HG02678 (cell line): ENCODE measurements at regions not wholly inside any gene's neighbourhood (a gene's known extent, or its start where the extent isn't known, plus 50 kb on each side); places are given as distances from the start of the nearest gene placed in this dataset.
A peak's percentile ranks its signal among the peaks of the same experiment; 100 is the strongest.
"Not testable (repeated sequence)": the region's sequence is repeated elsewhere in the genome, so short reads cannot be mapped to it uniquely, and the experiment has no call there.

Experiments used
- ATAC-seq: cut with Tn5 transposase; IDR thresholded peaks from one replicate; pipeline ENCODE4 v1.9.1; 2021; ENCODE audit warnings: mild to moderate bottlenecking, moderate library complexity; ENCODE audit not compliant: unreplicated experiment

DNA sequence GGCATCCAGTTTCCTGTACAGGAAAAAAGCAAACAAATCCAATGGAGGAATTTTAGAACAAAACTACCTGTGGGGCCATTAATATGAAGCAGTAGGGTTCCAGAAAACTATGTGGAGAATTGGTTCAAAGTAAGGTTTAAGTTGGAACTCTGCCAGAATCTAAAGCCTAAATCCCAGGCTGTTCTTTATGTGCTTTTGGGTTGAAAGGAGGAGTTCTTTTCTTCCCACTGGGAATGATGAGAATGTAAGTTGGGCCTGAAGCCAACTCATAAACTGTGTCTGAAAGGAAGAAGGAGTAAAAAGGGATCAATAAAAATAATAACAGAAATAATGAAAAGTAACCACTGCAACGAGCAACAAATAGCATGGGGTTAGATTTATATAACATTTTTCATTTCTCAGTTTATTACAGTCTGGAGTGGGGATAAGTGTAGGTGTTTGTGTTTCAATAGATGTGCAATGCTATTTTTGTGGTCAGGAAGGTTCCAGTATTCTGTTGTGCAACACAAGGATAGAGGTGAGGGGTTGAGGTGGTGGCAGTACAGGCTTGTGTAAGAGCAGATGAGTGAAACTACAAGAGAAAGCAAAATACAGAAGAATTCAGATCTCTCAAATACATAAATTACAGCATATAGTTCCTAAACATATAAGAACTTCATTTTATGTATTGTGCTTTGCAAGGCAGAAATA is 373.6 kb downstream of the EMP1 start:
- no peak for ATAC-seq

DNA sequence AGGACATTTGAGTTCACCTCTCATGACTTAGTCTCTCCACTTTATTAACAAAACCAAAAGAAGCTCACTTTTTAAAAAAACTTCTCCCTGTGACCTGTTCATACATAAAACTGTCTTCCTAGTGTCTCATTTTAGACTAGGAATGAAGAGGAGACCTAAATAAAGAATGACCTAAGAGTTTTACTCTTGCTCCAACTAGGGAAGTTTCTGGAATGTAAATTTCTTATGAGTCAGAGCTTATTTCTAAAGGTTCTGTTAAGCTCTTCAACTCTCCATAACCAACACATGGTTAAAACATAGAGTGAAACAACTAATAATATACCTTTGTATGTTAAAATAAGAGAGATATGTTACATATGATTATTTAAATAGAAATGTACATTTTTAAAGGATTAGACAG is 369.8 kb downstream of the EMP1 start:
- no peak for ATAC-seq

GRCh38 chr12:13564266-13564810 is 367.8 kb downstream of the EMP1 start:
- no peak for ATAC-seq

- ATAC-seq, result no peak
Measured at GRCh38 chr12:13563743-13564125, 367.2 kb downstream of the EMP1 start.

DNA sequence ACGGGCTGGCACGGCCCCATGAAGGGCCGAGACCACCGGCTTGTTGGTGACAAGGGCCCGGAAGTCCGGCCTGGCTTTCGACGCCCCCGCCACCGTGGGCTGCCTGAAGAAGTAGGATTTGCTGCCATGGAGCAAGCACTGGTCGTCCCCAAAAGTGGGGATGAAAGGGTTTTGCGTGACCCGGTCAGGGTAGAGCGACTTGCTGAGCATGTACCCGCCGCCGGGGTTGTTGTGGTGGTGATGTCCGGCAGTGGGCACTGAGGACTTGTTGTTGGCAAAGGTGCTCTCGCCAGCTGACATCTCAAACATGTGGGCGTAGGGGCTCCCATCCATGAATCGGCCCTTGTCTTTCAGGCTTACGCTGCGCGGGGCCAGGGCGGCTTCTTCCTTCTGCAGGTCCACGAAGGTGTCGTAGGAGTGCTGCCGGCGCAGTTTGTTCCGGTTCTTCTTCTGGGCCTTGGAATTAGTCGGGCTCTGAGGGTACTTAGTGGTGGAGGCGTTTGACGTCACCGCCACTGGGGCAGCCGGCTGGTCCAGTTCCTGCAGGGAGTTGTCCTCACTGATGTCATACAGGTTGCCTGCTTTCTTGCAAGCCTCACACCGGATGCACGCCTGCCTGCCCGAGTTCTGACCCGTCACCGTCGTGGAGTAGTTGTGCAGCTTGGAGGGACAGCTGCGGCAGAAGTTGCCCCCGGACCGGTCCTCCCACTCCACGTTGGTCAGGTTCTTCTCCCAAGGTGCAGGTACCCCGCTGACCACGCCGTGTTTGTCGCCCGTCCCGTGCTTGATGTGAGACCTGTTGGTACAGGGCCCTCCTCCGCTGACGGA is 366.6 kb downstream of the EMP1 start:
- no peak for ATAC-seq

DNA sequence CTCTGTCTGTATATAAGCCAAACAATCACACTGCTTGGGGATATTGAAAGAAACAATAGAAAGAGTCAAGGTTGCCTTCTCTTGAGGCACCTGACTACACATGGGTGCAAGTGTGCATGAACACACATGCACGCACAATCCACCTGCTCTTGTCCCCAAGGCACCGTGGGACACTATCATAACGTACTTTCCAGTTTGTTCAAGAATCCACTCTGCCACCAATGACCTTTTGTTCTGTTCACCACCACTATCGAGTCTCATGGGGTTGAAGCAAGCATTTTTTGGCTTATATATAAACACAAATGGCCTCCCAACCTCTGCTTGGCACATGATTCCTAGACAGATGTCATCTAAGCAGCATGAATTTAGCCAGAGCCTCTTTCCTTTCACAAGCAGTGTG is 365.4 kb downstream of the EMP1 start:
- no peak for ATAC-seq

DNA sequence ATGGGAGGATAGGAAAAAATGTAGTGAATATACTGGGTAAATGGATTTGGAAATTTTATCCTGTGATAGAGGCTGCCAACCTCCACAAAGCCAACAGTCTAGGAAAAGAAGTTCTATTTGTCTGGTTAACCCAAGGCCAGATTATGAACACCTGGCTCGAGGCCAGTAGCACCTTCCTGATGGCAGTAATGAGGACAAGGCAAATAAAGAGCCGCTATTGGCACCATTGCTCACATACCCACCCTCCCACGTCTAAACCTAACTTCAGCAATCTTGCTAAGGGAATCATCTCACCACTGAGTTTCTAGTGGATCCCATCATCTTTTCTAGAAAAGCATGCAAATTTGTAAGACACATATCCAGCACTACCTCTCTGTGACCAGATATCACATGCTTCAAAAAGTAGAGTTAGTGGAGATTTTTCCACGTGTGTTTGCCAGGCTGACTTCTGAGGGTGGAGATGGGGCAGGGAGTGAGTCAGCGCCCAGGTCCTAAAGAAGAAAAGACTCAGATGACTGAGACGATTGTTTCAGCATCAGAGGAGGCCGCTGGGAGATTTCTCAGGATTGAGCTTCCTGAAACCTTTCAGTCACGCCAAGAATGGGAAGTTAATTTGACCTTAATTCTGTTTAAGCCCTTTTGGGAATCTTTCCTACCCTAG is 362.9 kb downstream of the EMP1 start:
- no peak for ATAC-seq

GRCh38 chr12:13552830-13553229 is 356.3 kb downstream of the EMP1 start:
- no peak for ATAC-seq

DNA sequence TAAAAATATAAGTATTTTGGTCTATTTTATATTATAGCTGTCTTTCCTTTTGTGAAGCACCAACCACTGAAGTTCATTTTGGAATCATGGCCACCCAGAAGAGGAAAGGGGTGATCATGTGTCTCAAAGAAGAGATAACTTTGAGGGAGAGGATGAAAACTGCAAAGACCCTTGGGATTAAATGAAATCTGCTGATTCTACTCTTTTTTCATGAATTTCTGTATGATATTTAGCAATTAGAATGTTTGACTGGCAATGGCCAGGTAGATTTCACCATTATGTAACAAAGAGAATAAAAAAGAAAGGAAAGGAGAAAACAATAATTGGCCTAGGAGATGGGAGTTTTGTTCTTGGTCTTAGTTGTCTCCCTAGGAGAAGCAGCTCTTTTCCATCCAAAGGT is 350.8 kb downstream of the EMP1 start:
- ATAC-seq, result no peak

GRCh38 chr12:13546231-13546630 is 349.7 kb downstream of the EMP1 start:
- ATAC-seq, result no peak

- no peak for ATAC-seq
Measured at GRCh38 chr12:13539051-13539450, 342.5 kb downstream of the EMP1 start.

DNA sequence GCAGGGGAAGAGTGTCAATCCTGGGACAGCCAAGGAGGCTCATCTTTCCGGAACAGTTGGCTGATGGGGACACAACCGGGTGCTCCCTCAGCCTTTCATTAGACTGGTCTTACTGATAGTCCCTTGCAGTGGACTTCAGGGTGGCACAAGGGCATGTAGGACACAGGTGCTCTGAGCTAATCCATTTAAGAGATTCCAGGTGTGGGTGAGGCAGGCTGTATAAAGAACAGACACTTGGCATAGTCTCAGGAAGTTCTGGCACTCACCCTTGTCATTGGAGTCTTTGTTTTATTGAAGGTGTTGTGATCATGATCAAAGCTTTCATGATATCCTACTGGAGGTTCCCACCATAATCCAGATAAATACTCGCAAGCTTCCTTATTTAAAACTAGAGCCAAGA is 341.6 kb downstream of the EMP1 start:
- no peak for ATAC-seq

DNA sequence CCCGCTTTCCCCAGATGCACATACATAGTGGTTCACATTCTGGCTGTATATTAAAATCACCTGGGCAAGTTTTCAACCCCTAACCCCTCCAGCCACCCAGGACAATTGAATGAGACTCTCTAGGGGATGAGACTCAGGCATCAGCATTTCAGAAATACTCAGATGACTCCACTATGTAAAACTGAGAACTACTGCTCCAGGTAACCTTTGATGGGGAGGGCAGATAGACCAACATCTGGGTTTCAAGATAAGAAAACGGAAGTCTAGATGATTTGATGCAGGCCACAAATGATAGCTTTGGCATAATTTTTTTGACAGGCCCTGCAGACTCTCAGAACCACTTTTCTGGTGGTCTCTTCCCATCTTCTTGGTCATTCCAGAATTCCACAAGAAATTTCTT is 341.1 kb downstream of the EMP1 start:
- ATAC-seq, result peak; percentile 50

- peak; percentile 91 for ATAC-seq
Measured at GRCh38 chr12:13536219-13536910, 339.8 kb downstream of the EMP1 start.

DNA sequence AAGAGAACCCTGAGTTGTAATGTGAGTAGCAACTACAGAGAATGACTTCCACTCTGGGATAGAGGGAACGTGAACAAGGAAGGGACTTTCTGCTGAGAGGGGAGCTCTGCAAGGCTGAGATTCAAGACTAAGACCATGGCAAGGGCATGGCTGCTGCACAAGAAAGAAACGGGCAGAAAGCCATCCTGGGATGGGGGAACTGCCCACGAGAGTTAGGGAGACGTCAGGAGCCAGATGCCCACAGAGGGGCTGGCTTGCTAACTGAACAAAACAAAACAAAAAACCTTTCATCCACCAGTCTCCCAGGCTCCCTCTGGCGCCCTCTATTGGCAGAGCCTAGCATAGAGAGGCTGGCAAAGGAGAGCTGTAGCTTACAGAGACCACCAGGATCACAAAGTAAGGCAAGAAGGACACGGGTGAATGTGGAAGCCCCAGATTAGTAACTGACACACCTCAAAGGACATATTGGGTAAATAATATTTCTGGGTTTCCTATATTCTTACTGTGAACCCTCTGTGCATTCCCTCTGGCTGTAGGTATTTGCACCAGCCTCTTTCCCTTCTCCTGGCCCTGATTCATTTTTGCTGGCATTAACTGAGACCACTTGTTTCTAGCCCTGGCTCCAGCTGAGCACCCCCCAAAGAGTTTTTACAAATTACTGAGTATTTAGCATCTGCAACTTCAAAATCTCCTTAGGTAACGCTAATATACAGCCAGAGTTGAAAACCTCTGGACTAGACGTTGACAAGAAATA is 338.3 kb downstream of the EMP1 start:
- ATAC-seq, result no peak

GRCh38 chr12:13534242-13534641 is 337.7 kb downstream of the EMP1 start:
- no peak for ATAC-seq

DNA sequence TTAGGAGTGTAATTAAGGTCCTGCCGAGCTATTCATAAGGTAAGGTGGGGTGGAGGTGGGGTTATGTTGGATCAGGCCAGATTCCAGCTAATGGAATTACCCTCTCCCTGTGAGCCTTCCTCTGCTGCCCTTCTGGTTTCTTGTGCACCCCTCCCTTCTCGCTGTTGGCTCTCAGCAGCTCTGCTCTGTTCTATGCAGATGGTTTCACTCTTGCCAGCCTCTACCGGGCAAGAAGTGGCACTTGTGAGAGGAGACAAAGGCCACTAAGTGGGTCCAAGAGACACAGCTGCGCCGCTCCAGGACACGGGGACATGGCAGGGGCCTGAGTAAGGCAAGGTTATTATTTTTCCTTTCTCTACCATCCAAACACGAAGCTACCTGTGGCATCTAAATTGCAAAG is 334.4 kb downstream of the EMP1 start:
- ATAC-seq, result no peak

DNA sequence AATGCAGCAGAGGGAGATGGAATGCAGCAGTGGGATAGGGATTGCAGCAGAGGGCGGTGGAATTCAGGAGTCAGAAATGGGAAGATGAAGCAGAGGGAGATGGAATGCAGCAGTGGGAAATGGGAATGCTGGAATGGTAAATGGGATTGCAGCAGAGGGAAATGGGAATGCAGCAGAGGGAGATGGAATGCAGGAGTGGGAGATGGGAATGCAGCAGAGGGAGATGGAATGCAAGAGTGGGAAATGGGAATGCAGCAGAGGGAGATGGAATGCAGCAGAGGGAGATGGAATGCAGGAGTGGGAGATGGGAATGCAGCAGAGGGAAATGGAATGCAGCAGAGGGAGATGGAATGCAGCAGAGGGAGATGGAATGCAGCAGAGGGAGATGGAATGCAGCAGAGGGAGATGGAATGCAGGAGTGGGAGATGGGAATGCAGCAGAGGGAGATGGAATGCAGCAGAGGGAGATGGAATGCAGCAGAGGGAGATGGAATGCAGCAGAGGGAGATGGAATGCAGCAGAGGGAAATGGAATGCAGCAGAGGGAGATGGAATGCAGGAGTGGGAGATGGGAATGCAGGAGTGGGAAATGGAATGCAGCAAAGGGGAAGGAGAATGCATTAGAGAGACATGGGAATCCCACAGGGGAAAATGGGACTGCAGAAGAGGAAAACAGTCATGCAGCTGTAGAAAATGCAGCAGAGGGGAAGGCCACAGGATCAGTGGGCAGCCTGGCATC is 329.8 kb downstream of the EMP1 start:
- not testable (repeated sequence) for ATAC-seq

DNA sequence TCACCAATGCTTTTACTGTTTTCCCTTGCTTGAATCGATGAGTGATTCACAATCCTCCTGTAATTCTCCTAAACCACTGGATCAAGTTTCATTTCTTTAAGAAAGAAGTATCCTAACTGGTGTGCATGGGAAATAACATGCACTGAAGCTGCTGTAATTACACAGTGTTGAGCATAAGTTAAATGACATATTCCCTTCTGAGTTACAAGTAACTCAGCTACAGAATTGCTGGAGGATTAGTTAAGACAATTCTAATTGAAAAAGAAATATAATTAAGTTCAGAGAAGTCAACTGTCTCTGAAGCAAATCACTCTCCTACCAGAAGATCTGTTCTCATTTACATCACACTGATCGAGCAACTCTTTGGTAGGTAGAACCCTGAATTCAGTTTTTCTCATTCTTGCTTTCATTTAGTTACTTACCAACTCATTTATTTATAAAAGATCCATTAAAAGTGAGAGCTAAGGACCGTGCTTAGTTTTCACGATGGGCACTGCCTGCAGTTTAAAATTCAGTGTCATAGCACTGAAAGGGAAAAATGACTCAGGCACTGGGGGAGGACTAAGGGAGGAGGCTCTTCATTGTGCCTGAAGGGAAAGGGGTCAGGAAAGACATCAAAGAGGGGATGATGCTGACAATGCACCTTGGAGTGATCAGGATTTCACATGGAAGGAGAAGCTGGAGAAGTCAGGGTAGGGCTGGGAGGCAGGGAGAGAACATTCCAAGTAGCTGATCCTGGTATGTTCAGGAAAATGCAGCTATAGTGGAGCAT is 327.2 kb downstream of the EMP1 start:
- no peak for ATAC-seq
